ENCODE measurements at regions not wholly inside any gene's neighbourhood (a gene's known extent, or its start where the extent isn't known, plus 50 kb on each side); places are given as distances from the start of the nearest gene placed in this dataset.

DNA sequence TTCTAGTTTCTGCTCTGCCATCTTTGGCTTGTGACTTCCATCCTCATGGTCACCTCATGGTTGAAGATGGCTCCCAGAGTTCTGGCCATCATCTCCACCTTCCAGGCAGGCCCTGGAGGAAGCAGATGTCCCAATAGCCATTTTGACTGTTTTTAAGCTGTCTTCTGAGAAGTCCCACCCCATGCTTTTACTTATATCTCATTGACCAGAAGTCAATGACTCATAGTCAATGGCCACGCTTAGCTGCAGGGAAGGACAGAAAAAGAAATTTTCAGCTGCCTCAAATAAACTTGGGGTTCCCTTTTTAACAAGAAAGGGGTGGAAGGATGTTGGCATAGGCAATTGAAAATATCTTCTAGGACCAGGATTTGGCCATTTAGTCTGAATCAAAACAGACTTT is 168.1 kb downstream of the AACS start:
- no peak for TF ChIP-seq CTCF (conservative IDR thresholded peaks at IDR 0.05 in 1 of 2, IDR thresholded peaks at IDR 0.05 in 1 of 2; ENCODE audit: extremely low read depth in 1 of 2, insufficient read depth in 1 of 2, low read depth in 1 of 2, low read length in 2 of 2)
- no peak for TF ChIP-seq EZH2 (IDR thresholded peaks at IDR 0.05; ENCODE audit: borderline replicate concordance, low read length)

All from mammary epithelial cell (primary cell).